D721Med (cell line): ENCODE measurements at regions not wholly inside any gene's neighbourhood (a gene's known extent, or its start where the extent isn't known, plus 50 kb on each side); places are given as distances from the start of the nearest gene placed in this dataset.
"Not testable (repeated sequence)": the region's sequence is repeated elsewhere in the genome, so short reads cannot be mapped to it uniquely, and the experiment has no call there.

ENCODE experiments used
- DNase-seq: peaks from one replicate; pipeline ENCODE4 v3.0.0; 2011; ENCODE audit warnings: low spot score; ENCODE audit not compliant: insufficient read length
- FAIRE-seq: peaks from 2 replicates; lab custom pipeline; 2011; peaks lifted over from hg19 to GRCh38; lab: Jason Lieb, UNC
- TF ChIP-seq, protein P1 (sequence below): IDR thresholded peaks from 2 replicates; pipeline ENCODE4 v1.5.1; 2012; ENCODE audit warnings: mild to moderate bottlenecking, control low read depth; ENCODE audit not compliant: insufficient read depth; ENCODE audit errors: missing control alignments

DNA sequence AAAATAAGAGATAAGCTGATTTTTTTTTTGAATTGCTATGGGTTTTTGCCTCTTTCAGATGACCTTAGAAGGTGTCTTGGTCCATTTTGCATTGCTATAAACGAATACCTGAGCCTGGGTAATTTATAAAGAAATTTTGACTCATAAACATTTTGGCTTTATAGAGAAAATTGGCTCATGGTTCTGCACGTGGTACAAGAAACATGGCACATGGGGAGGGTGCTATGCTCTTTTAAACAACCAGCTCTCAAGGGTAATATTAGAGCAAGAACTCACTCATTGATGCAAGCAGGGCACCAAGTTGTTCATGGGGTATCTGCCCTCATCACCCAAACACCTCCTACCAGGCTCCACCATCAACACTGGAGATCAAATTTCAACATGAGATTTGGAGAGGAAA, 408.8 kb downstream of the NUP35 start:
- TF ChIP-seq, protein P1, sequence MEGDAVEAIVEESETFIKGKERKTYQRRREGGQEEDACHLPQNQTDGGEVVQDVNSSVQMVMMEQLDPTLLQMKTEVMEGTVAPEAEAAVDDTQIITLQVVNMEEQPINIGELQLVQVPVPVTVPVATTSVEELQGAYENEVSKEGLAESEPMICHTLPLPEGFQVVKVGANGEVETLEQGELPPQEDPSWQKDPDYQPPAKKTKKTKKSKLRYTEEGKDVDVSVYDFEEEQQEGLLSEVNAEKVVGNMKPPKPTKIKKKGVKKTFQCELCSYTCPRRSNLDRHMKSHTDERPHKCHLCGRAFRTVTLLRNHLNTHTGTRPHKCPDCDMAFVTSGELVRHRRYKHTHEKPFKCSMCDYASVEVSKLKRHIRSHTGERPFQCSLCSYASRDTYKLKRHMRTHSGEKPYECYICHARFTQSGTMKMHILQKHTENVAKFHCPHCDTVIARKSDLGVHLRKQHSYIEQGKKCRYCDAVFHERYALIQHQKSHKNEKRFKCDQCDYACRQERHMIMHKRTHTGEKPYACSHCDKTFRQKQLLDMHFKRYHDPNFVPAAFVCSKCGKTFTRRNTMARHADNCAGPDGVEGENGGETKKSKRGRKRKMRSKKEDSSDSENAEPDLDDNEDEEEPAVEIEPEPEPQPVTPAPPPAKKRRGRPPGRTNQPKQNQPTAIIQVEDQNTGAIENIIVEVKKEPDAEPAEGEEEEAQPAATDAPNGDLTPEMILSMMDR, result no peak
- no peak for FAIRE-seq
- no peak for DNase-seq

DNA sequence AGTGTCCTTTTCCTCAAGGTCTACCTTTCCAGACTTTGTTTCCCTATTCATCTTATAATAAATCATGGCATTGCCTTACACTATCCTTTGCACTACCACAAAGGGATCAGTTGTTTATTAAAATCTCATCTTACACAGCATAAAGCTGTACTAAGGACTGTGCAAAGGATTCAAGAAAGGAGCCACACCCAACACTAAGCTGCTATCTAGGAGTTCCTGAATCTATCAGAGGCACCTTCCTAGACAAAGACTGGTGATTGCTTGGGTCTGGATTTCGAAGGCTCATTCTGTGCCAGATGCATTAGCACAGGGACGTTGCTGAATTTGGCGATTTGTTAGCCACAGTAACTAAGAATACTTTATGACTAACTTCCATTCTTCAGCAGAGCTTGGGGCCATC, 412.0 kb downstream of the NUP35 start:
- FAIRE-seq (no peak), DNase-seq (no peak)
- TF ChIP-seq, protein P1, result no peak

DNA sequence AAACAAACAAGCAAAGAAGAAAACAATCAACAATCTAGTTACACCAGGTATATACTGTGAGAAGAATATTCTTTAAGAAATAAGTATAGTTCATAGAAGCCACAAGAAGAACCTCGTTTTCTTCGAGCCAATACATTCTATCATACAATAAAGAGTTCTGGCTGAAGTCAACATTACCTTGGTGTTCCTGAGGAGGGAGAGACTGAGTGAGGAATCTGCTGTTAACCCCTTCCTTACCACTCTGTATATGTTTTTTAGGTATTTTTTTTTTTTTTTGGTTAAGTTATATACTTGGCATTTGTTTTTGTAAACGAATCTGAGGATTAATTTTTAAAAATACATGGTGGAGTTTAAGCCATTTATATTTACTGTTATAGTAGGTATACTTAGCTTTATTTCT, 412.5 kb downstream of the NUP35 start:
- TF ChIP-seq, protein P1, result no peak
- DNase-seq (no peak), FAIRE-seq (no peak)

DNA sequence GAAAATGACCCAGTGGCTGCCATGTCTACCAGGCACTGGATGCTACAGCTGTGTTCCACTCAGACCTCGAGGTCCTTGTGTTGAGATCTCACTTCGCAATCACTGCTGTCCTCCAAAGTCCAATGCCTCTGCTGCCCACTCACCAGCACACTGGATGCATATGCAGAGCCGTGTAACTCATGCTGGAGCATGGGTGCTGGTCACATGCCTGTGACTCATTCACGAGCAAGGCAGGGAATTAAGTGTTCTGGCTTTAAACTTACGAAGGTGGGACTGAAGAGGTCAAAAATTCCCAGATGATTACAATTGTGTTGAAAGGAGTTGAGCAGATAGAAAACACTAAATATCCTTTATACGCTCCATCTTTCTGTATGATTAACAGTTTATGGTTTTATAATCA, 417.5 kb downstream of the NUP35 start:
- no peak for FAIRE-seq
- TF ChIP-seq, protein P1, result no peak
- no peak for DNase-seq

DNA sequence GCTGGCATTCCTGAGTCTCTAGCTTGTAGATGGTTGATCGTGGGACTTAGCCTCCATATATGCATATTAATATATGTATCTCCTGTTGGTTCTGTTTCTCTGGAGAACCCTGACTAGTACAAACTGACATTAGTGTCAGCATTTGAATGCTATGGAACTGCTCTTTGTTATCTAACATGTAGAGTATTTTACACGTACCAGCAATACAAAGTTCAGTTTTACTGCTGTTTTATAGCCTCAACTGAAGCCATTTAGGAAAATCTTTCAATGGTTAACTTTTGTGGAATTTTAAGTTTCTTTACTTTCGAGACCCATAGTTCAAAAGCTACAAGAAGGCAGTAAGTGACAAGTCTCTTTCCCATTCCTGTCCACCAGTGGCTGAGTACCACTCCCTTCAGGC, 418.4 kb downstream of the NUP35 start:
- TF ChIP-seq, protein P1, result no peak
- FAIRE-seq (no peak), DNase-seq (no peak)

DNA sequence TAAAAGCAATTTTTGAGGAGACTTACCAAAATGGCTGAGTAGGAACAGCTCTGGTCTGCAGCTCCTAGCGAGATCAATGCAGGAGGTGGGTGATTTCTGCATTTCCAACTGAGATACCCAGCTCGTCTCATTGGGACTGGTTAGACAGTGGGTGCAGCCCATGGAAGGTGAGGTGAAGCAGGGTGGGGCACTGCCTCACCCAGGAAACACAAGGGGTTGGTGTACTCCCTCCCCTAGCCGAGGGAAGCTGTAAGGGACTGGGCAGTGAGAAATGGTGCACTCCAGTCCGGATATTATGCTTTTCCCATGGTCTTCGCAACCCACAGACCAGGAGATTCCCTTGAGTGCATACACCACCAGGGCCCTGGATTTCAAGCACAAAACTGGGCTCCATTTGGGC, 419.0 kb downstream of the NUP35 start:
- no peak for FAIRE-seq
- no peak for DNase-seq
- TF ChIP-seq, protein P1, result no peak

DNA sequence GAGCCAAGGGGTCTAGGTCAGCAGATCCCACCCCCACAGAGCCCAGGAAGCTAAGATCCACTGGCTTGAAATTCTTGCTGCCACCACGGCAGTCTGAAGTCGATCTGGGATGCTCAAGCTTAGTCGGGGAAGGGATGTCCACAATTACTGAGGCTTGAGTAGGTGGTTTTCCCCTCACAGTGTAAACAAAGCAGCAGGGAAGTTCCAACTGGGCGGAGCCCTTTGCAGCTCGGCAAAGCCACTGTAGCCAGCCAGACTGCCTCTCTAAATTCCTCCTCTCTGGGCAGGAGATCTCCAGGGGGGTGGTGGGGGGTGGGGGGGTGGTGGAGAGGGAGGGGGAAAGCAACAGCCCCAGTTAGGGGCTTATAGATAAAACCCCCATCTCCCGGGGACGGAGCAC, 419.5 kb downstream of the NUP35 start:
- TF ChIP-seq, protein P1, result no peak
- DNase-seq, result no peak

DNA sequence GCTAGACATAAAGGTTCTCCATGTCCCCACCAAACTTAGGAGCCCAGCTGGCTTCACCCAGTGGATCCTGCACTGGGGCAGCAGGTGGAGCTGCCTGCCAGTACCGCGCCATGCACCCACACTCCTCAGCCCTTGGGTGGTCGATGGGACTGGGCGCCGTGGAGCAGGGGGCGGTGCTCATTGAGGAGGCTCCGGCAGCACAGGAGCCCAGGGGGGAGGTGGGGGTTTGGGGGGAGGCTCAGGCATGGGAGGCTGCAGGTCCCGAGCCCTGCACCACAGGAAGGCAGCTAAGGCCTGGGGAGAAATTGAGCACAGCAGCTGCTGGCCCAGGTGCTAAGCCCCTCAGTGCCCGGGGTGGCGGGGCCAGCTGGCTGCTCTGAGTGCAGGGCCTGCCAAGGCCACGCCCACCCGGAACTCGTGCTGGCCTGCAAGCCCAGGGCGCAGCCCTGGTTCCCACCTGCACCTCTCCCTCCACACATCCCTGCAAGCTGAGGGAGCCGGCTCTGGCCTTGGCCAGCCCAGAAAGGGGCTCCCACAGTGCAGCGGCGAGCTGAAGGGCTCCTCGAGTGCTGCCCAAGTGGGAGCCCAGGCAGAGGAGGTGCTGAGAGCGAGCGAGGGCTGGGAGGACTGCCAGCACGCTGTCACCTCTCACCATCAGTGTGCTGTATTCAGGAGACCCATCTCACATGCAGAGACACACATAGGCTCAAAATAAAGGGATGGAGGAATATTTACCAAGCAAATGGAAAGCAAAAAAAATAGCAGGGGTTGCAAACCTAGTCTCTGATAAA, 422.5 kb downstream of the NUP35 start:
- not testable (repeated sequence) for FAIRE-seq, DNase-seq

More for the DNA sequence above, 419.5 kb downstream of the NUP35 start:
- no peak for FAIRE-seq
